H9 (cell line): ENCODE measurements at regions not wholly inside any gene's neighbourhood (a gene's known extent, or its start where the extent isn't known, plus 50 kb on each side); places are given as distances from the start of the nearest gene placed in this dataset.

Source experiments
- DNase-seq: peaks from one replicate; pipeline ENCODE4 v3.0.0-alpha.2; 2017
- H2AFZ ChIP-seq: one replicate; pipeline ENCODE4 v1.6.1; 2013; ENCODE audit warnings: mild to moderate bottlenecking, low read length, control low read depth, moderate library complexity
- H2AK5ac ChIP-seq: 2 replicates; pipeline ENCODE4 v1.6.1; 2013; ENCODE audit warnings: low read length, control low read depth, mixed read lengths; ENCODE audit not compliant: insufficient read length
- H2BK120ac ChIP-seq: one replicate; pipeline ENCODE4 v1.6.1; 2013; ENCODE audit warnings: low read depth, mild to moderate bottlenecking, low read length, control low read depth, inconsistent platforms; ENCODE audit not compliant: poor library complexity, severe bottlenecking
- H2BK12ac ChIP-seq: 2 replicates; pipeline ENCODE4 v1.6.1; 2013; ENCODE audit warnings: low read length, control low read depth, mixed read lengths, low read depth; ENCODE audit not compliant: insufficient read length
- H2BK15ac ChIP-seq: 2 replicates; pipeline ENCODE4 v1.6.1; 2013; ENCODE audit warnings: low read depth, low read length, control low read depth
- H2BK20ac ChIP-seq: one replicate; pipeline ENCODE4 v1.6.1; 2013; ENCODE audit warnings: low read depth, mild to moderate bottlenecking, low read length, control low read depth, inconsistent platforms; ENCODE audit not compliant: poor library complexity, severe bottlenecking
- H2BK5ac ChIP-seq: 2 replicates; pipeline ENCODE4 v1.6.1; 2013; ENCODE audit warnings: low read length, control low read depth, mixed read lengths; ENCODE audit not compliant: insufficient read length
- H3K14ac ChIP-seq: 2 replicates; pipeline ENCODE4 v1.6.1; 2013; ENCODE audit warnings: low read length, control low read depth; ENCODE audit not compliant: insufficient read depth
- H3K18ac ChIP-seq: 2 replicates; pipeline ENCODE4 v1.6.1; 2013; ENCODE audit warnings: low read depth, mild to moderate bottlenecking, mixed read lengths, low read length, control low read depth; ENCODE audit not compliant: insufficient read length
- H3K23ac ChIP-seq: 2 replicates; pipeline ENCODE4 v1.6.1; 2013; ENCODE audit warnings: low read length, control low read depth, mixed read lengths, low read depth; ENCODE audit not compliant: insufficient read length
- H3K23me2 ChIP-seq: 2 replicates; pipeline ENCODE4 v1.6.1; 2013; ENCODE audit warnings: low read depth, mild to moderate bottlenecking, mixed read lengths, low read length, control low read depth; ENCODE audit not compliant: insufficient read length, poor library complexity, severe bottlenecking
- H3K27ac ChIP-seq: 2 replicates; pipeline ENCODE4 v1.5.1; 2013; ENCODE audit warnings: low read length, control low read depth, mixed read lengths, low read depth; ENCODE audit not compliant: insufficient read length
- H3K27me3 ChIP-seq: 2 replicates; pipeline ENCODE4 v1.6.1; 2013; ENCODE audit warnings: low read length, control low read depth, inconsistent platforms; ENCODE audit not compliant: insufficient read depth
- H3K4ac ChIP-seq: 2 replicates; pipeline ENCODE4 v1.6.1; 2013; ENCODE audit warnings: low read depth, mild to moderate bottlenecking, control low read depth, inconsistent platforms, low read length, moderate library complexity
- H3K4me1 ChIP-seq: 2 replicates; pipeline ENCODE4 v1.6.1; 2013; ENCODE audit warnings: low read length, control low read depth, inconsistent platforms; ENCODE audit not compliant: insufficient read depth
- H3K4me2 ChIP-seq: 2 replicates; pipeline ENCODE4 v1.6.1; 2013; ENCODE audit warnings: low read length, control low read depth, mixed read lengths; ENCODE audit not compliant: insufficient read length, insufficient read depth
- H3K56ac ChIP-seq: 2 replicates; pipeline ENCODE4 v1.6.1; 2013; ENCODE audit warnings: low read depth, mild to moderate bottlenecking, mixed read lengths, low read length, control low read depth; ENCODE audit not compliant: insufficient read length
- H3K79me1 ChIP-seq: 2 replicates; pipeline ENCODE4 v1.6.1; 2013; ENCODE audit warnings: low read depth, mild to moderate bottlenecking, moderate library complexity, low read length, control low read depth, inconsistent platforms; ENCODE audit not compliant: insufficient read depth, poor library complexity, severe bottlenecking
- H3K79me2 ChIP-seq: 2 replicates; pipeline ENCODE4 v1.6.1; 2013; ENCODE audit warnings: low read length, control low read depth, inconsistent platforms; ENCODE audit not compliant: insufficient read depth
- H3K9ac ChIP-seq: 2 replicates; pipeline ENCODE4 v1.6.1; 2013; ENCODE audit warnings: low read length, control low read depth, mixed read lengths; ENCODE audit not compliant: insufficient read length; ENCODE audit errors: extremely low read depth
- H3K9me3 ChIP-seq: one replicate; pipeline ENCODE4 v1.6.1; 2013; ENCODE audit warnings: low read depth, low read length, inconsistent platforms; ENCODE audit not compliant: control insufficient read depth
- H3T11ph ChIP-seq: one replicate; pipeline ENCODE4 v1.6.1; 2013; ENCODE audit warnings: mild to moderate bottlenecking, low read length, control low read depth, inconsistent platforms
- H4K20me1 ChIP-seq: one replicate; pipeline ENCODE4 v1.6.1; 2013; ENCODE audit not compliant: control insufficient read depth, insufficient read length, insufficient read depth
- H4K5ac ChIP-seq: 2 replicates; pipeline ENCODE4 v1.6.1; 2013; ENCODE audit warnings: low read depth, mild to moderate bottlenecking, mixed read lengths, low read length, control low read depth; ENCODE audit not compliant: insufficient read length
- H4K8ac ChIP-seq: replicated peaks from 2 replicates; pipeline ENCODE4 v1.6.1; 2013; ENCODE audit warnings: low read length, control low read depth, mixed read lengths, low read depth; ENCODE audit not compliant: insufficient read length
- H4K91ac ChIP-seq: 2 replicates; pipeline ENCODE4 v1.6.1; 2013; ENCODE audit warnings: low read depth, mild to moderate bottlenecking, moderate library complexity, mixed read lengths, low read length, control low read depth; ENCODE audit not compliant: insufficient read length
- H3K27ac Mint-ChIP-seq, 3 experiments: 2 replicates in 2 of 3; 3 replicates in 1 of 3; pipeline ENCODE4 v1.8.0; 2020 to 2021; ENCODE audit warnings: mixed read lengths in 3 of 3, mild to moderate bottlenecking in 1 of 3, moderate library complexity in 1 of 3
- H3K27me3 Mint-ChIP-seq: 2 replicates; pipeline ENCODE4 v1.8.0; 2021; ENCODE audit warnings: low read depth, mild to moderate bottlenecking, moderate library complexity, mixed read lengths
- H3K36me3 Mint-ChIP-seq, 3 experiments: 2 replicates in 2 of 3; 3 replicates in 1 of 3; pipeline ENCODE4 v1.8.0; 2020 to 2021; ENCODE audit warnings: low read depth in 3 of 3, mixed read lengths in 3 of 3; ENCODE audit not compliant: insufficient read depth in 1 of 3
- H3K4me1 Mint-ChIP-seq, 2 experiments: 2 replicates each; pipeline ENCODE4 v1.8.0; 2020; ENCODE audit warnings: mixed read lengths in 2 of 2
- H3K4me3 Mint-ChIP-seq, 2 experiments: 2 replicates in 1 of 2; 3 replicates in 1 of 2; pipeline ENCODE4 v1.8.0; 2020 to 2021; ENCODE audit warnings: mild to moderate bottlenecking in 2 of 2, mixed read lengths in 2 of 2, moderate library complexity in 1 of 2
- H3K9me3 Mint-ChIP-seq, 2 experiments: 2 replicates in 1 of 2; 3 replicates in 1 of 2; pipeline ENCODE4 v1.8.0; 2020; ENCODE audit warnings: mild to moderate bottlenecking in 2 of 2, mixed read lengths in 2 of 2, moderate library complexity in 1 of 2
- CTCF ChIP-seq: fragments of 200-600 bp; sonication (generic); conservative IDR thresholded peaks from 3 replicates; pipeline ENCODE4 v1.8.0; 2021; ENCODE audit warnings: antibody characterized with exemption, mild to moderate bottlenecking
- WGBS: extraction: QIAGEN DNeasy Blood & Tissue Kit; methylation state at CpG from one replicate; pipeline ENCODE4 v1.1.7; 2013; ENCODE audit warnings: missing lambda C conversion rate, low lambda C conversion rate, mixed read lengths; ENCODE audit not compliant: insufficient read length; ENCODE audit errors: extremely low coverage; 5-methylcytosine and 5-hydroxymethylcytosine counted together

- Mint-ChIP-seq H3K36me3 (peaks cover 0 to 4% (median 0%) of the 10 kb centered on the region in 3 experiments; a peak in 1 of 7 replicates), H3K27ac (no peak overlapping the region), H3K27me3 (no peaks in the 10 kb centered on the region), H3K4me3 (no peak overlapping the region), H3K9me3 (peaks cover 3 to 7% of the 10 kb centered on the region in 2 experiments; a peak in 3 of 5 replicates), H3K4me1 (no peaks in the 10 kb centered on the region)
- no peaks in the 10 kb centered on the region for H3K79me2 ChIP-seq
- H3K56ac ChIP-seq, result no peak overlapping the region
- H3K23me2 ChIP-seq, result no peaks in the 10 kb centered on the region
- TF ChIP-seq CTCF, result no peak
- WGBS, result no CpG with 5 or more reads among the region's 2 CpGs
- H3K9ac ChIP-seq, result no peak overlapping the region
- H2BK20ac ChIP-seq, result no peak overlapping the region
- H3K23ac ChIP-seq, result no peak overlapping the region
- H3K14ac ChIP-seq, result no peak overlapping the region
- DNase-seq, result no peak
- no peak overlapping the region for H4K91ac ChIP-seq
- no peak overlapping the region for H3K18ac ChIP-seq
- no peak overlapping the region for H2BK15ac ChIP-seq
- H4K8ac ChIP-seq, result no peak overlapping the region
- no peak overlapping the region for H2AK5ac ChIP-seq
- H2AFZ ChIP-seq, result no peak overlapping the region
- no peaks in the 10 kb centered on the region for H3K27me3 ChIP-seq
- H3K4me2 ChIP-seq, result no peak overlapping the region
- no peaks in the 10 kb centered on the region for H3K9me3 ChIP-seq
- no peak overlapping the region for H2BK12ac ChIP-seq
- H2BK5ac ChIP-seq, result no peak overlapping the region
- H4K5ac ChIP-seq, result no peak overlapping the region
- H4K20me1 ChIP-seq, result no peaks in the 10 kb centered on the region
- no peak overlapping the region for H2BK120ac ChIP-seq
- no peaks in the 10 kb centered on the region for H3K4me1 ChIP-seq
- no peak overlapping the region for H3K4ac ChIP-seq
- H3T11ph ChIP-seq, result no peak overlapping the region
- H3K79me1 ChIP-seq, result no peaks in the 10 kb centered on the region
- no peak overlapping the region for H3K27ac ChIP-seq
These were observed 1009.9 kb upstream of the USP15 start for GRCh38 chr12:61250303-61250702.
